Smooth muscle cell of the brain vasculature (primary cell): ENCODE measurements at regions not wholly inside any gene's neighbourhood (a gene's known extent, or its start where the extent isn't known, plus 50 kb on each side); places are given as distances from the start of the nearest gene placed in this dataset.

Experiments used
- DNase-seq: peaks from one replicate; pipeline ENCODE4 v3.0.0-alpha.2; 2012; ENCODE audit warnings: low read depth, low spot score

GRCh38 chr4:42330002-42330592, 67.2 kb upstream of the SHISA3 start:
- DNase-seq, result no peak

- DNase-seq, result no peak
These were observed 66.2 kb upstream of the SHISA3 start for GRCh38 chr4:42331040-42331439.

- no peak for DNase-seq
These were observed 65.3 kb upstream of the SHISA3 start for GRCh38 chr4:42331914-42332368.

DNA sequence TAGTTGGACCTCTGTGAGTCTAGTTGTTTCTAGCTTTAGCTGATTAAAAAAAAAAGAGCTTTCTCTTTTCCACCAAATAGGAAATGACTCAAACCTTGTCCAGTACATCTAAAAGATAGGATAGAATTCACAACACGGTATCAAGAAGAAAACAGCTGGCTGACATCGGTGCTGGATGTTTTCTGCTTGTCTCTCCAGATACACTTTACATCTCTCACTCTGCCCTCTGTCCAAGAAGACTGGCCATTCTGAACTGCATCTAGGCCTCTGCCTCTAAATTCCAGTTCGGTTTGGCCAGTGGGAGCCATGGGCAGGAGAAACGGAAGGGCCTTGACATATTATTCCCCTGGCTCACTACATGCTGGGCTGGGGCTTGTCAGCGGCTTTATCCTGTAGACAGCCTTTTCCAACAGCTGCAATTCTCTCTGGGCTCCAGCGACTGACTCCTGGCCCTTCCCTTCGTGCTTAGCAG, 57.3 kb upstream of the SHISA3 start:
- no peak for DNase-seq

- no peak for DNase-seq
These were observed 55.7 kb upstream of the SHISA3 start for GRCh38 chr4:42341518-42342026.

DNA sequence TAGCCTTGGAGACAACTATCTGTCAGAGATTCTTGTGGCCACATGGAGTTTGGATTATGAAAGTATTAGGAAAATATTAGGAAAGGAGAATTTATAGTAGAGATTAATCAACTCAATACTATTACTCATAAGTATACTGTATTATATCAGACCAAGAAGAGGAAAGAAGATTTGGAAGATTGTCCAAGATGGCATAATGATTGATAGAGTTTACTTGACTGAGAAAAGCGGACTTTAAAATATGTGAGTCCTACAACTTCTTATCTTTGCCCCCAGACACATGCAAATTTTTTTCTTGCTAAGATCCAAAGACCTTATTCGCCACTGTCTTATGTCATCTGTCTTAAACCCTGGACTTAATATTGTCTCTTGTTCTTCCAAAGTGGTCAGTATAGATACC, 54.8 kb upstream of the SHISA3 start:
- DNase-seq, result no peak

- no peak for DNase-seq
These were observed 53.0 kb upstream of the SHISA3 start for GRCh38 chr4:42344309-42344708.

- DNase-seq, result no peak
These were observed 52.5 kb upstream of the SHISA3 start for GRCh38 chr4:42344749-42345148.

DNA sequence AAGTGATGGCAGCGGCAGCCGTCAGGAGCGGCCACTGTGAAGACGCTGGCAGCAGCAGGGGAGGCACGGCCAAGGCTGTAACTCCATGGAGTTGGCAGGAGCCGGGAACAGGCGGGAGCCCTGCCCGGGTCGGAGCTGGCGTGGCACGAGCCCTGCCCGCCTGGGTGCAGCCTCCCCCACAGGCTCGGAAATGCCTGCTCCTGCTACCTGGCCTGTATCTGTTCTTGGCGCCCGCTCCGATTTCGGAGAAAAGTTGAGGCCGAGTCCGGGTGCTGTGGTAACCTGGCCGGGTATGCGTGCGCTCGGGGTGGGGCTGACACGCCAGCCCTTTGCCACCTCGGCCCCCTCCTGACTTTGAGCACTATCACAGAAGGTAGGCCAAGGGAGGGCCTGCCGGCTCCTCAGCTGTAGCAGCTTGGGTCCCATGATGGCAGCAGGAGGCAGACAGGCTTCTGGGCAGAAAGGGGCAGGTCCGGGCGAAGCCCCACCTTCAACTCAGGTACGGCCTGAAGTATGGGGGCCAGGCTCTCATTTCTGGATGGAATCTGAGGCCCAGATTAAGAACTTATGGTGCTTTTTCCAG, 51.2 kb upstream of the SHISA3 start:
- DNase-seq, result no peak

GRCh38 chr4:42347076-42347475, 50.2 kb upstream of the SHISA3 start:
- no peak for DNase-seq
